Activated CD8-positive, alpha-beta memory T cell treated with anti-CD3 and anti-CD28 coated beads, Interleukin-2, amount 50 U/mL, for 48 hours (primary cell): ENCODE measurements at regions not wholly inside any gene's neighbourhood (a gene's known extent, or its start where the extent isn't known, plus 50 kb on each side); places are given as distances from the start of the nearest gene placed in this dataset.
"Not testable (repeated sequence)": the region's sequence is repeated elsewhere in the genome, so short reads cannot be mapped to it uniquely, and the experiment has no call there.

ENCODE experiments used
- DNase-seq: peaks from one replicate; pipeline ENCODE4 v3.0.0-alpha.2; 2020

- DNase-seq: no peak
Observed at GRCh38 chr12:27133022-27133590, 50.7 kb upstream of the C12orf71 start.

- no peak for DNase-seq
Observed at GRCh38 chr12:27140478-27140969, 58.1 kb upstream of the C12orf71 start.

- no peak for DNase-seq
Observed at GRCh38 chr12:27142101-27142721, 59.8 kb upstream of the C12orf71 start.

GRCh38 chr12:27143256-27144069 lies 61.1 kb upstream of the C12orf71 start:
- DNase-seq: no peak

GRCh38 chr12:27145725-27146124 lies 63.3 kb upstream of the C12orf71 start:
- not testable (repeated sequence) for DNase-seq

- no peak for DNase-seq
Observed at GRCh38 chr12:27148373-27148772, 66.0 kb upstream of the C12orf71 start.

- DNase-seq: no peak
Observed at GRCh38 chr12:27148791-27149190, 66.4 kb upstream of the C12orf71 start.

GRCh38 chr12:27151479-27151878 lies 69.1 kb upstream of the C12orf71 start:
- no peak for DNase-seq

GRCh38 chr12:27158297-27158696 lies 75.9 kb upstream of the C12orf71 start:
- DNase-seq: no peak

- DNase-seq: no peak
Observed at GRCh38 chr12:27161458-27162228, 79.3 kb upstream of the C12orf71 start.

GRCh38 chr12:27162229-27162537 lies 79.8 kb upstream of the C12orf71 start:
- DNase-seq: no peak

- no peak for DNase-seq
Observed at GRCh38 chr12:27163048-27163715, 80.8 kb upstream of the C12orf71 start.

GRCh38 chr12:27163894-27164293 lies 80.2 kb upstream of the STK38L start:
- no peak for DNase-seq

- no peak for DNase-seq
Observed at GRCh38 chr12:27164330-27165040, 79.6 kb upstream of the STK38L start.

- DNase-seq: not testable (repeated sequence)
Observed at GRCh38 chr12:27165958-27166357, 78.1 kb upstream of the STK38L start.

GRCh38 chr12:27171494-27171893 lies 72.6 kb upstream of the STK38L start:
- not testable (repeated sequence) for DNase-seq

- DNase-seq: no peak
Observed at GRCh38 chr12:27176765-27177164, 67.3 kb upstream of the STK38L start.

- no peak for DNase-seq
Observed at GRCh38 chr12:27177706-27178105, 66.4 kb upstream of the STK38L start.

GRCh38 chr12:27178255-27178654 lies 65.8 kb upstream of the STK38L start:
- DNase-seq: no peak

- no peak for DNase-seq
Observed at GRCh38 chr12:27178723-27179399, 65.2 kb upstream of the STK38L start.

GRCh38 chr12:27179400-27180214 lies 64.5 kb upstream of the STK38L start:
- no peak for DNase-seq
